Panc1 (cell line): ENCODE measurements at regions not wholly inside any gene's neighbourhood (a gene's known extent, or its start where the extent isn't known, plus 50 kb on each side); places are given as distances from the start of the nearest gene placed in this dataset.

Experiments
- ATAC-seq: fragments of 200-7000 bp; cut with Tn5 transposase; 2 replicates; pipeline ENCODE4 v1.9.1; 2020; ENCODE audit warnings: mild to moderate bottlenecking, moderate library complexity
- BruUV-seq: library from RNA; stranded (reverse); fragments of 400-500 nt; replicated peaks from 2 replicates; lab custom pipeline; 2021; lab: Mats Ljungman, UMichigan
- CTCF ChIA-PET: fragments of 300-600 bp; sonication (Branson Sonifier 250); formaldehyde crosslinking; loops from one replicate; lab custom pipeline; 2022; ENCODE audit warnings: antibody characterized with exemption; lab: Charles Lee
- POLR2A ChIA-PET: fragments of 300-600 bp; sonication (Branson Sonifier 250); formaldehyde crosslinking; loops from one replicate; lab custom pipeline; 2022; ENCODE audit warnings: antibody characterized with exemption; lab: Charles Lee
- DNase-seq: peaks from one replicate; pipeline ENCODE4 v3.0.0-alpha.2; 2010; ENCODE audit warnings: low read depth, low spot score
- H3K27ac ChIP-seq: 2 replicates; pipeline ENCODE4 v1.5.1; 2011; ENCODE audit warnings: mild to moderate bottlenecking, low read length, inconsistent platforms
- H3K27me3 ChIP-seq: fragments of 200-500 bp; sonication (Bioruptor generic); 2 replicates; pipeline ENCODE4 v1.6.0; 2014; ENCODE audit warnings: low read length, inconsistent platforms; ENCODE audit not compliant: control insufficient read depth, insufficient read depth
- H3K36me3 ChIP-seq: fragments of 200-500 bp; sonication (Bioruptor generic); 2 replicates; pipeline ENCODE4 v1.5.1; 2014; ENCODE audit warnings: inconsistent platforms, mild to moderate bottlenecking, low read length, moderate library complexity; ENCODE audit not compliant: control insufficient read depth, insufficient read depth
- H3K4me1 ChIP-seq: 2 replicates; pipeline ENCODE4 v1.5.1; 2011; ENCODE audit warnings: inconsistent platforms, mild to moderate bottlenecking, low read length, moderate library complexity; ENCODE audit not compliant: control insufficient read depth, insufficient read depth
- H3K4me3 ChIP-seq, 2 experiments: 2 replicates each; pipeline ENCODE4 v1.5.1; 2011 to 2012; ENCODE audit warnings: low read depth in 2 of 2, low read length in 2 of 2, mild to moderate bottlenecking in 2 of 2, inconsistent platforms in 1 of 2, moderate library complexity in 1 of 2
- H3K9me3 ChIP-seq: fragments of 200-500 bp; sonication (Bioruptor generic); 2 replicates; pipeline ENCODE4 v1.5.1; 2014; ENCODE audit warnings: low read depth, mild to moderate bottlenecking, inconsistent platforms, low read length, moderate library complexity; ENCODE audit not compliant: control insufficient read depth, insufficient read depth
- POLR2AphosphoS5 ChIP-seq: IDR thresholded peaks from 2 replicates; pipeline ENCODE4 v1.6.1; 2012; ENCODE audit warnings: mild to moderate bottlenecking, low read depth, low read length, moderate library complexity
- SIN3A ChIP-seq: IDR thresholded peaks from 2 replicates; pipeline ENCODE4 v1.6.1; 2012; ENCODE audit warnings: low read depth, mild to moderate bottlenecking, low read length, moderate library complexity, borderline replicate concordance; ENCODE audit not compliant: insufficient read depth
- TCF7L2 ChIP-seq: IDR thresholded peaks from 2 replicates; pipeline ENCODE4 v1.6.1; 2011; ENCODE audit warnings: mild to moderate bottlenecking, low read depth, low read length, inconsistent platforms
- in situ Hi-C: cut with HindIII; loops from 2 replicates; pipeline ENCODE4 v1.10.0; 2016; ENCODE audit warnings: low sequenced_read_pairs, low pct_unique_long_range_greater_than_20kb
- intact Hi-C: fragments of 100-400 bp; cut with micrococcal nuclease; formaldehyde crosslinking; loops from one replicate; pipeline ENCODE4 v1.10.0; 2022; ENCODE audit not compliant: unreplicated experiment
- TF ChIP-seq, protein P1 (sequence below), 2 experiments: IDR thresholded peaks; 2 replicates each; pipeline ENCODE4 v1.6.1; 2011 to 2012; ENCODE audit warnings: low read depth in 2 of 2, control low read depth in 1 of 2, low read length in 1 of 2, mild to moderate bottlenecking in 1 of 2, moderate library complexity in 1 of 2; ENCODE audit not compliant: insufficient read depth in 1 of 2
- TF ChIP-seq, protein P2 (sequence below): fragments of 450-650 bp; IDR thresholded peaks from 2 replicates; pipeline ENCODE4 v1.5.1; 2017; ENCODE audit warnings: mild to moderate bottlenecking

DNA sequence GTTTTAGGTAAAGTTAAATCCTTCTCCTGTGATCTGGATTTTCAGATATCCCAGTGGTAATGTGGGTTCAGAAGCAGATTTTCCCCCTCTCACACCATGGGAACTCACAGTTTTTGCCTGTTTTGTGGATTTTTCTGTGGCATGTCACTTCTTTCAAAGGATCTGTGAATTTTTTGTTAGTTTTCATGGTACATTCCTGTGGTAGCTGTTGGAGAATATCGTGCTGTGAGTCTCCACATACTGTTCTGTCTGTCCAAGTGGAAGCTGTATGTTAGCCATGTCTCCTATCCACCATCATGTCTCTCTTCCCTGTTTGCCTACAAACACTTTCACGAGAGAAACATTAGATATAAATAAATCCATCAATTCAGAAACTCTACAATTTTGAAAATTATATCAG lies 378.7 kb upstream of the ADGRB3 start:
- no peak for TF ChIP-seq POLR2AphosphoS5
- TF ChIP-seq, protein P1, sequence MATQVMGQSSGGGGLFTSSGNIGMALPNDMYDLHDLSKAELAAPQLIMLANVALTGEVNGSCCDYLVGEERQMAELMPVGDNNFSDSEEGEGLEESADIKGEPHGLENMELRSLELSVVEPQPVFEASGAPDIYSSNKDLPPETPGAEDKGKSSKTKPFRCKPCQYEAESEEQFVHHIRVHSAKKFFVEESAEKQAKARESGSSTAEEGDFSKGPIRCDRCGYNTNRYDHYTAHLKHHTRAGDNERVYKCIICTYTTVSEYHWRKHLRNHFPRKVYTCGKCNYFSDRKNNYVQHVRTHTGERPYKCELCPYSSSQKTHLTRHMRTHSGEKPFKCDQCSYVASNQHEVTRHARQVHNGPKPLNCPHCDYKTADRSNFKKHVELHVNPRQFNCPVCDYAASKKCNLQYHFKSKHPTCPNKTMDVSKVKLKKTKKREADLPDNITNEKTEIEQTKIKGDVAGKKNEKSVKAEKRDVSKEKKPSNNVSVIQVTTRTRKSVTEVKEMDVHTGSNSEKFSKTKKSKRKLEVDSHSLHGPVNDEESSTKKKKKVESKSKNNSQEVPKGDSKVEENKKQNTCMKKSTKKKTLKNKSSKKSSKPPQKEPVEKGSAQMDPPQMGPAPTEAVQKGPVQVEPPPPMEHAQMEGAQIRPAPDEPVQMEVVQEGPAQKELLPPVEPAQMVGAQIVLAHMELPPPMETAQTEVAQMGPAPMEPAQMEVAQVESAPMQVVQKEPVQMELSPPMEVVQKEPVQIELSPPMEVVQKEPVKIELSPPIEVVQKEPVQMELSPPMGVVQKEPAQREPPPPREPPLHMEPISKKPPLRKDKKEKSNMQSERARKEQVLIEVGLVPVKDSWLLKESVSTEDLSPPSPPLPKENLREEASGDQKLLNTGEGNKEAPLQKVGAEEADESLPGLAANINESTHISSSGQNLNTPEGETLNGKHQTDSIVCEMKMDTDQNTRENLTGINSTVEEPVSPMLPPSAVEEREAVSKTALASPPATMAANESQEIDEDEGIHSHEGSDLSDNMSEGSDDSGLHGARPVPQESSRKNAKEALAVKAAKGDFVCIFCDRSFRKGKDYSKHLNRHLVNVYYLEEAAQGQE (IDR thresholded peaks at IDR 0.05; ENCODE audit: insufficient read depth in 1 of 2, low read depth in 2 of 2, low read length in 1 of 2) = no peak
- TF ChIP-seq, protein P2, sequence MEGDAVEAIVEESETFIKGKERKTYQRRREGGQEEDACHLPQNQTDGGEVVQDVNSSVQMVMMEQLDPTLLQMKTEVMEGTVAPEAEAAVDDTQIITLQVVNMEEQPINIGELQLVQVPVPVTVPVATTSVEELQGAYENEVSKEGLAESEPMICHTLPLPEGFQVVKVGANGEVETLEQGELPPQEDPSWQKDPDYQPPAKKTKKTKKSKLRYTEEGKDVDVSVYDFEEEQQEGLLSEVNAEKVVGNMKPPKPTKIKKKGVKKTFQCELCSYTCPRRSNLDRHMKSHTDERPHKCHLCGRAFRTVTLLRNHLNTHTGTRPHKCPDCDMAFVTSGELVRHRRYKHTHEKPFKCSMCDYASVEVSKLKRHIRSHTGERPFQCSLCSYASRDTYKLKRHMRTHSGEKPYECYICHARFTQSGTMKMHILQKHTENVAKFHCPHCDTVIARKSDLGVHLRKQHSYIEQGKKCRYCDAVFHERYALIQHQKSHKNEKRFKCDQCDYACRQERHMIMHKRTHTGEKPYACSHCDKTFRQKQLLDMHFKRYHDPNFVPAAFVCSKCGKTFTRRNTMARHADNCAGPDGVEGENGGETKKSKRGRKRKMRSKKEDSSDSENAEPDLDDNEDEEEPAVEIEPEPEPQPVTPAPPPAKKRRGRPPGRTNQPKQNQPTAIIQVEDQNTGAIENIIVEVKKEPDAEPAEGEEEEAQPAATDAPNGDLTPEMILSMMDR = no peak
- no peak for TF ChIP-seq TCF7L2
- TF ChIP-seq SIN3A = no peak
- BruUV-seq = no TSS peak
- CTCF ChIA-PET = interaction anchor here (0.7 kb wide), 1 partner anchor 1592 kb away, joined by 6 read pairs; no protein-coding TSS in a partner anchor

GRCh38 chr6:68252632-68253031 lies 382.4 kb upstream of the ADGRB3 start:
- CTCF ChIA-PET = no interaction called here
- intact Hi-C loops (no loop called here), in situ Hi-C loops (no loop called here)

More for the DNA sequence above, 378.7 kb upstream of the ADGRB3 start:
- no peak for DNase-seq
- intact Hi-C loops (no loop called here), in situ Hi-C loops (no loop called here)
- no peak for ATAC-seq
- Histone ChIP-seq H3K4me1 (no peaks in the 10 kb centered on the region), H3K27ac (no peak overlapping the region), H3K9me3 (no peaks in the 10 kb centered on the region), H3K36me3 (no peaks in the 10 kb centered on the region), H3K4me3 (no peak overlapping the region), H3K27me3 (no peaks in the 10 kb centered on the region)
- POLR2A ChIA-PET = no interaction called here

More at GRCh38 chr6:68252632-68253031, 382.4 kb upstream of the ADGRB3 start:
- DNase-seq (no peak), ATAC-seq (no peak)
- no peaks in the 10 kb centered on the region for H3K4me1 ChIP-seq
- no peaks in the 10 kb centered on the region for H3K9me3 ChIP-seq
- no peaks in the 10 kb centered on the region for H3K27me3 ChIP-seq
- H3K27ac ChIP-seq = no peak overlapping the region
- H3K4me3 ChIP-seq = no peak overlapping the region
- POLR2A ChIA-PET = no interaction called here
- no peaks in the 10 kb centered on the region for H3K36me3 ChIP-seq
- no peak for TF ChIP-seq SIN3A
- TF ChIP-seq, protein P2 = no peak
- TF ChIP-seq, protein P1 (IDR thresholded peaks at IDR 0.05; ENCODE audit: insufficient read depth in 1 of 2, low read depth in 2 of 2, low read length in 1 of 2) = no peak
- no TSS peak for BruUV-seq
